ENCODE measurements at regions not wholly inside any gene's neighbourhood (a gene's known extent, or its start where the extent isn't known, plus 50 kb on each side); places are given as distances from the start of the nearest gene placed in this dataset.

DNA sequence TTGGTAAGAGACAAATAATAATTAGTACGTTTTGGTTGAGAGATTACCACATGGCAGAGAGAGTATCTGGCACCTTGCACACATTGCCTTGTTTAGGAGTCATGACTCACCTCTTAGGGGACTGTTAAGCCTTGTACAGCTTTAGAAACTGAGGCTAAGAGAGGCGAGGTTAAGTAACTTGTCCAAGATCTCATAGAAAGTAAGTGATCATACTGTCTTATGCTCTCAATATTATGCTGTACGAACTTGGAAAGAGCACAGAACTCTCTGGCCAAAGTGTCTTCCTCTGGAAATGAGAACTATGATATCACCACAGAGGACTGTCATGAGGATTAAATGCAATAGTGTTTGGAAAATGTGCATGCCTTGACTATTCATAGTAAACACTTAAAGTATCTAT is 249.0 kb downstream of the UTRN start:
- TF ChIP-seq, protein P1, sequence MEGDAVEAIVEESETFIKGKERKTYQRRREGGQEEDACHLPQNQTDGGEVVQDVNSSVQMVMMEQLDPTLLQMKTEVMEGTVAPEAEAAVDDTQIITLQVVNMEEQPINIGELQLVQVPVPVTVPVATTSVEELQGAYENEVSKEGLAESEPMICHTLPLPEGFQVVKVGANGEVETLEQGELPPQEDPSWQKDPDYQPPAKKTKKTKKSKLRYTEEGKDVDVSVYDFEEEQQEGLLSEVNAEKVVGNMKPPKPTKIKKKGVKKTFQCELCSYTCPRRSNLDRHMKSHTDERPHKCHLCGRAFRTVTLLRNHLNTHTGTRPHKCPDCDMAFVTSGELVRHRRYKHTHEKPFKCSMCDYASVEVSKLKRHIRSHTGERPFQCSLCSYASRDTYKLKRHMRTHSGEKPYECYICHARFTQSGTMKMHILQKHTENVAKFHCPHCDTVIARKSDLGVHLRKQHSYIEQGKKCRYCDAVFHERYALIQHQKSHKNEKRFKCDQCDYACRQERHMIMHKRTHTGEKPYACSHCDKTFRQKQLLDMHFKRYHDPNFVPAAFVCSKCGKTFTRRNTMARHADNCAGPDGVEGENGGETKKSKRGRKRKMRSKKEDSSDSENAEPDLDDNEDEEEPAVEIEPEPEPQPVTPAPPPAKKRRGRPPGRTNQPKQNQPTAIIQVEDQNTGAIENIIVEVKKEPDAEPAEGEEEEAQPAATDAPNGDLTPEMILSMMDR (IDR thresholded peaks at IDR 0.05): no peak
- TF ChIP-seq, protein P2, sequence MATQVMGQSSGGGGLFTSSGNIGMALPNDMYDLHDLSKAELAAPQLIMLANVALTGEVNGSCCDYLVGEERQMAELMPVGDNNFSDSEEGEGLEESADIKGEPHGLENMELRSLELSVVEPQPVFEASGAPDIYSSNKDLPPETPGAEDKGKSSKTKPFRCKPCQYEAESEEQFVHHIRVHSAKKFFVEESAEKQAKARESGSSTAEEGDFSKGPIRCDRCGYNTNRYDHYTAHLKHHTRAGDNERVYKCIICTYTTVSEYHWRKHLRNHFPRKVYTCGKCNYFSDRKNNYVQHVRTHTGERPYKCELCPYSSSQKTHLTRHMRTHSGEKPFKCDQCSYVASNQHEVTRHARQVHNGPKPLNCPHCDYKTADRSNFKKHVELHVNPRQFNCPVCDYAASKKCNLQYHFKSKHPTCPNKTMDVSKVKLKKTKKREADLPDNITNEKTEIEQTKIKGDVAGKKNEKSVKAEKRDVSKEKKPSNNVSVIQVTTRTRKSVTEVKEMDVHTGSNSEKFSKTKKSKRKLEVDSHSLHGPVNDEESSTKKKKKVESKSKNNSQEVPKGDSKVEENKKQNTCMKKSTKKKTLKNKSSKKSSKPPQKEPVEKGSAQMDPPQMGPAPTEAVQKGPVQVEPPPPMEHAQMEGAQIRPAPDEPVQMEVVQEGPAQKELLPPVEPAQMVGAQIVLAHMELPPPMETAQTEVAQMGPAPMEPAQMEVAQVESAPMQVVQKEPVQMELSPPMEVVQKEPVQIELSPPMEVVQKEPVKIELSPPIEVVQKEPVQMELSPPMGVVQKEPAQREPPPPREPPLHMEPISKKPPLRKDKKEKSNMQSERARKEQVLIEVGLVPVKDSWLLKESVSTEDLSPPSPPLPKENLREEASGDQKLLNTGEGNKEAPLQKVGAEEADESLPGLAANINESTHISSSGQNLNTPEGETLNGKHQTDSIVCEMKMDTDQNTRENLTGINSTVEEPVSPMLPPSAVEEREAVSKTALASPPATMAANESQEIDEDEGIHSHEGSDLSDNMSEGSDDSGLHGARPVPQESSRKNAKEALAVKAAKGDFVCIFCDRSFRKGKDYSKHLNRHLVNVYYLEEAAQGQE (IDR thresholded peaks at IDR 0.05; ENCODE audit: insufficient read depth in 1 of 2, low read depth in 2 of 2, low read length in 1 of 2): no peak
- TF ChIP-seq POLR2AphosphoS5 (IDR thresholded peaks at IDR 0.05; ENCODE audit: low read depth, low read length) (no peak), TCF7L2 (IDR thresholded peaks at IDR 0.05; ENCODE audit: low read depth, low read length) (no peak)
